Upper lobe of left lung (tissue), 6 donors: ENCODE measurements at regions not wholly inside any gene's neighbourhood (a gene's known extent, or its start where the extent isn't known, plus 50 kb on each side); places are given as distances from the start of the nearest gene placed in this dataset.

ENCODE experiments used
- ATAC-seq, 2 donors: fragments of 200-7000 bp; cut with Tn5 transposase; one replicate each; pipeline ENCODE4 v1.9.1; 2022; ENCODE audit warnings: mild to moderate bottlenecking in 2 of 2, moderate library complexity in 2 of 2; ENCODE audit not compliant: low FRiP score in 2 of 2
- DNase-seq, 2 donors: peaks; one replicate each; pipeline ENCODE4 v3.0.0-alpha.2; 2019 to 2020
- H3K27ac ChIP-seq, 4 donors: fragments of 200-600 bp; sonication (generic); one replicate each; pipeline ENCODE4 v1.5.1; 2016 to 2019
- H3K27me3 ChIP-seq, 4 donors: fragments of 200-600 bp; sonication (generic); one replicate each; pipeline ENCODE4 v1.5.1; 2017 to 2019
- H3K36me3 ChIP-seq, 4 donors: fragments of 200-600 bp; sonication (generic); one replicate each; pipeline ENCODE4 v1.5.1; 2016 to 2019
- H3K4me1 ChIP-seq, 4 donors: fragments of 200-600 bp; sonication (generic); one replicate each; pipeline ENCODE4 v1.5.1; 2018 to 2019
- H3K4me3 ChIP-seq, 4 donors: fragments of 200-600 bp; sonication (generic); one replicate each; pipeline ENCODE4 v1.5.1; 2017 to 2019; ENCODE audit warnings: mild to moderate bottlenecking in 2 of 4, moderate library complexity in 1 of 4
- H3K9me3 ChIP-seq, 4 donors: fragments of 200-600 bp; sonication (generic); one replicate each; pipeline ENCODE4 v1.5.1; 2018 to 2019
- CTCF ChIP-seq, 6 experiments: fragments of 450-650 bp in 4 of 6; fragments of 200-600 bp in 2 of 6; sonication (generic) in 2 of 6; IDR thresholded peaks; one replicate each; pipeline ENCODE4 v1.5.1; 2016 to 2019; ENCODE audit warnings: antibody characterized with exemption in 6 of 6
- EP300 ChIP-seq, 4 donors: sonication (generic); formaldehyde crosslinking; IDR thresholded peaks; one replicate each; pipeline ENCODE4 v1.5.1; 2017; ENCODE audit warnings: antibody characterized with exemption in 4 of 4, control low read depth in 2 of 4
- POLR2A ChIP-seq, 4 donors: fragments of 450-650 bp; IDR thresholded peaks; one replicate each; pipeline ENCODE4 v1.5.1; 2016 to 2017; ENCODE audit warnings: antibody characterized with exemption in 4 of 4, mild to moderate bottlenecking in 2 of 4
- POLR2AphosphoS5 ChIP-seq, 2 donors: sonication (generic); formaldehyde crosslinking; IDR thresholded peaks; one replicate each; pipeline ENCODE4 v1.5.1; 2017; ENCODE audit warnings: antibody characterized with exemption in 2 of 2
- WGBS, 2 donors: methylation state at CpG; one replicate each; pipeline ENCODE4 v1.1.5; 2017 to 2018; 5-methylcytosine and 5-hydroxymethylcytosine counted together
- donor health status: DM: no; HTN: no; CAD: no; lungs with moderate emphysema.
- donor health status: DM: no; HTN: yes; CAD: no; lungs with severe emphysema.

DNA sequence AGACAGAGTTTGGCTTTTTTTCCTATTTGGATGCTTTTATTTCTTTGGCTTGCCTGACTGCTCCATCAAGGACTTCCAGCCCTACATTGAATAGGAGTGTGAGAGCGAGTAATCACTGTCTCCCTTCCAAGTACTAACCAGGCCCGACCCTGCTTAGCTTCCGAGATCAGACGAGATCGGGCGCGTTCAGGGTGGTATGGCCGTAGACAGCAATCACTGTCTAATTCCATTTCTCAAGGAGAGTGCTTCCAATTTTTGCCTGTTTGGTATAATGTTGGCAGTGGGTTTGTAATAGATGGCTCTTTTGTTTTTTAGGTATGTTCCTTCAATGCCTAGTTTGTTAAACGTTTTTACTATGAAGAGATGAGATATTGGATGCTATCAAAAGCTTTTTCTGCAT lies 125.0 kb upstream of the PEX5L start:
- H3K4me3 ChIP-seq: no peak overlapping the region
- H3K9me3 ChIP-seq: peaks cover 0 to 5% (median 0%) of the 10 kb centered on the region in 4 donors
- TF ChIP-seq CTCF (IDR thresholded peaks at IDR 0.05) (no peak), EP300 (IDR thresholded peaks at IDR 0.05) (no peak), POLR2AphosphoS5 (IDR thresholded peaks at IDR 0.05) (no peak), POLR2A (IDR thresholded peaks at IDR 0.05) (no peak)
- no peaks in the 10 kb centered on the region for H3K4me1 ChIP-seq
- no peak overlapping the region for H3K27ac ChIP-seq
- ATAC-seq: no peak
- no peaks in the 10 kb centered on the region for H3K27me3 ChIP-seq
- WGBS, 2 donors: 83 to 89% methylated on average over 9 of the region's 9 CpGs
- no peaks in the 10 kb centered on the region for H3K36me3 ChIP-seq
- no peak for DNase-seq

GRCh38 chr3:180175572-180175971 lies 138.8 kb upstream of the PEX5L start:
- no peaks in the 10 kb centered on the region for H3K4me1 ChIP-seq
- no peak for ATAC-seq
- WGBS, 2 donors: 65 to 91% methylated on average over 1 of the region's 1 CpG

GRCh38 chr3:180176059-180176458 lies 139.3 kb upstream of the PEX5L start:
- Histone ChIP-seq H3K9me3 (no peaks in the 10 kb centered on the region), H3K36me3 (no peaks in the 10 kb centered on the region), H3K27ac (no peak overlapping the region), H3K27me3 (no peaks in the 10 kb centered on the region), H3K4me3 (no peak overlapping the region), H3K4me1 (no peaks in the 10 kb centered on the region)
- WGBS, 2 donors: 80 to 81% methylated on average over 3 of the region's 3 CpGs
- DNase-seq (no peak), ATAC-seq (no peak)
- TF ChIP-seq CTCF (IDR thresholded peaks at IDR 0.05): no peak
- no peak for TF ChIP-seq EP300 (IDR thresholded peaks at IDR 0.05)
- no peak for TF ChIP-seq POLR2AphosphoS5 (IDR thresholded peaks at IDR 0.05)
- TF ChIP-seq POLR2A (IDR thresholded peaks at IDR 0.05): no peak

More at GRCh38 chr3:180175572-180175971, 138.8 kb upstream of the PEX5L start:
- DNase-seq: no peak
- no peaks in the 10 kb centered on the region for H3K27me3 ChIP-seq
- no peaks in the 10 kb centered on the region for H3K36me3 ChIP-seq
- no peak for TF ChIP-seq POLR2A (IDR thresholded peaks at IDR 0.05)
- TF ChIP-seq POLR2AphosphoS5 (IDR thresholded peaks at IDR 0.05): no peak
- no peak for TF ChIP-seq CTCF (IDR thresholded peaks at IDR 0.05)
- no peak for TF ChIP-seq EP300 (IDR thresholded peaks at IDR 0.05)
- H3K9me3 ChIP-seq: no peaks in the 10 kb centered on the region
- no peak overlapping the region for H3K4me3 ChIP-seq
- no peak overlapping the region for H3K27ac ChIP-seq

- no peaks in the 10 kb centered on the region for H3K36me3 ChIP-seq
- no peaks in the 10 kb centered on the region for H3K4me1 ChIP-seq
- no peak overlapping the region for H3K27ac ChIP-seq
- TF ChIP-seq EP300 (IDR thresholded peaks at IDR 0.05): no peak
- no peak for TF ChIP-seq POLR2AphosphoS5 (IDR thresholded peaks at IDR 0.05)
- TF ChIP-seq CTCF (IDR thresholded peaks at IDR 0.05): no peak
- no peak for TF ChIP-seq POLR2A (IDR thresholded peaks at IDR 0.05)
- ATAC-seq (no peak), DNase-seq (no peak)
- no peak overlapping the region for H3K4me3 ChIP-seq
- H3K27me3 ChIP-seq: no peaks in the 10 kb centered on the region
- H3K9me3 ChIP-seq: no peaks in the 10 kb centered on the region
- WGBS, 2 donors: 77 to 85% methylated on average over 4 of the region's 4 CpGs
Observed at GRCh38 chr3:180177255-180177654, 140.5 kb upstream of the PEX5L start.

DNA sequence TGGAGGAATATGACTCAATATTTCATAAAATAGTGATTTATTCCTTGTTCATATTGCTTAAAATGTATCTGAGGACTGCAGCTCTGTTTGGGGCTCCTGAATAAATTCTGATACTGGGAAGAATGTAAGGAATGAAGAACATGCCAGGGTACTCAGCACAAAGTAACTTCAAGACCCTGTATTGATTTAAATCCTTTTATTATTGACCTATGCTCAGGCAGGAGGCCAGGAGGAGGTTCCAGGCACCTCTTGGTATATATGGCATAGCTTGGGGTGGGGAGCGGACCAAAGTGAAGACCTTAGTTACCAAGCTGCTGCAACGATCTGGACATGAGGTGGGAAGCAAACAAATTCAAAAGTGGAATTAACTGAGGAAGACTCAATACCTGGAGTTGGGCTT lies 142.8 kb upstream of the PEX5L start:
- no peaks in the 10 kb centered on the region for H3K36me3 ChIP-seq
- ATAC-seq (no peak), DNase-seq (no peak)
- H3K4me3 ChIP-seq: no peak overlapping the region
- WGBS, 2 donors: 73 to 76% methylated on average over 2 of the region's 2 CpGs
- no peaks in the 10 kb centered on the region for H3K27me3 ChIP-seq
- TF ChIP-seq CTCF (IDR thresholded peaks at IDR 0.05) (no peak), EP300 (IDR thresholded peaks at IDR 0.05) (no peak), POLR2AphosphoS5 (IDR thresholded peaks at IDR 0.05) (no peak), POLR2A (IDR thresholded peaks at IDR 0.05) (no peak)
- H3K9me3 ChIP-seq: no peaks in the 10 kb centered on the region
- H3K27ac ChIP-seq: no peak overlapping the region
- no peaks in the 10 kb centered on the region for H3K4me1 ChIP-seq
